MM.1S (cell line): ENCODE measurements at regions not wholly inside any gene's neighbourhood (a gene's known extent, or its start where the extent isn't known, plus 50 kb on each side); places are given as distances from the start of the nearest gene placed in this dataset.

Experiments used
- EZH2 ChIP-seq: fragments of 300-600 bp; sonication (generic); optimal IDR thresholded peaks from 2 replicates; pipeline ENCODE3; 2017; ENCODE audit warnings: low read depth, mild to moderate bottlenecking, antibody characterized with exemption, low read length, mixed read lengths
- TF ChIP-seq, protein P1 (sequence below): fragments of 300-600 bp; sonication (generic); IDR thresholded peaks from 2 replicates; pipeline ENCODE4 v1.5.1; 2016; ENCODE audit warnings: antibody characterized with exemption, low read length, mixed read lengths

DNA sequence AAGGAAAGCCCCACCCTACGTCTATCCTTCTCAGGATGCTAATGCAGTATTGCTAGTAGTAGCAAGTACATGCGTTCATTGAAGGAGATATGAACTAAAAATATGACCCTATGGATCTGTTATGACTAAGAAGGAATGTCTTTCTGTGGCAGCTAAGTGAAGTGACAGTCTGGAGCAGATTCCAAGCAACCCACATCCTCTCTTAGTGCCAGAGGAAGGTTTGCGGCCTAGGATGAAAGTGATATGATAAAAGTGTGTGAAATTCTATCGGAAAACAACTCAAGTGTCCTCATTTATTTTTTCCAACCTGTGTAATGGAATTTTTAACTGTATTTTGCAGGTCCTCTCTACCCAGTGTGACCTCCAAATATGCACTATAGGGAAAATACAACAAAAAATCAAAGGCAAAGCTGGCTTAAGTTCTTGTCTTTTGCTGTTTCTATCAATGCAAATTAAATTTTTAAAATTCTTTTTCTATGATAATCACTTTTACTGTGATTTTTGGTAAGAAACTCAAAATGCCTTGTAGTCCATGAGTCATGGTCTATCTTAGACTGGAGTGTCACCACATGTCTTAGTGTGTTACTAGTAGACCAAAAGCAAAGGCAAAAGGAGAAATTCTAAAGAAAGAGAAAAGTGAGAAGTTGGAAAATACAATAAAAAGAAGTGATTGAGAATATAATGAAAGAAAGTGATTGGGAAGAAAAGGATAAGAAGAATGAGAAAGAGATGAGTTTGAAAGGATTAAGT, 161.2 kb upstream of the TMCO5A start:
- TF ChIP-seq, protein P1, sequence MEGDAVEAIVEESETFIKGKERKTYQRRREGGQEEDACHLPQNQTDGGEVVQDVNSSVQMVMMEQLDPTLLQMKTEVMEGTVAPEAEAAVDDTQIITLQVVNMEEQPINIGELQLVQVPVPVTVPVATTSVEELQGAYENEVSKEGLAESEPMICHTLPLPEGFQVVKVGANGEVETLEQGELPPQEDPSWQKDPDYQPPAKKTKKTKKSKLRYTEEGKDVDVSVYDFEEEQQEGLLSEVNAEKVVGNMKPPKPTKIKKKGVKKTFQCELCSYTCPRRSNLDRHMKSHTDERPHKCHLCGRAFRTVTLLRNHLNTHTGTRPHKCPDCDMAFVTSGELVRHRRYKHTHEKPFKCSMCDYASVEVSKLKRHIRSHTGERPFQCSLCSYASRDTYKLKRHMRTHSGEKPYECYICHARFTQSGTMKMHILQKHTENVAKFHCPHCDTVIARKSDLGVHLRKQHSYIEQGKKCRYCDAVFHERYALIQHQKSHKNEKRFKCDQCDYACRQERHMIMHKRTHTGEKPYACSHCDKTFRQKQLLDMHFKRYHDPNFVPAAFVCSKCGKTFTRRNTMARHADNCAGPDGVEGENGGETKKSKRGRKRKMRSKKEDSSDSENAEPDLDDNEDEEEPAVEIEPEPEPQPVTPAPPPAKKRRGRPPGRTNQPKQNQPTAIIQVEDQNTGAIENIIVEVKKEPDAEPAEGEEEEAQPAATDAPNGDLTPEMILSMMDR: no peak
- TF ChIP-seq EZH2: no peak
